IPS DF 19.7 (cell line): ENCODE measurements at regions not wholly inside any gene's neighbourhood (a gene's known extent, or its start where the extent isn't known, plus 50 kb on each side); places are given as distances from the start of the nearest gene placed in this dataset.

Source experiments
- DNase-seq: peaks from one replicate; pipeline ENCODE4 v3.0.0-alpha.2; 2013; ENCODE audit warnings: low read depth, low spot score

GRCh38 chr10:44618910-44619309 is 234.0 kb upstream of the CXCL12 start:
- no peak for DNase-seq

- no peak for DNase-seq
Observed at GRCh38 chr10:44619521-44619920, 234.6 kb upstream of the CXCL12 start.

- no peak for DNase-seq
Observed at GRCh38 chr10:44619975-44620374, 235.1 kb upstream of the CXCL12 start.

DNA sequence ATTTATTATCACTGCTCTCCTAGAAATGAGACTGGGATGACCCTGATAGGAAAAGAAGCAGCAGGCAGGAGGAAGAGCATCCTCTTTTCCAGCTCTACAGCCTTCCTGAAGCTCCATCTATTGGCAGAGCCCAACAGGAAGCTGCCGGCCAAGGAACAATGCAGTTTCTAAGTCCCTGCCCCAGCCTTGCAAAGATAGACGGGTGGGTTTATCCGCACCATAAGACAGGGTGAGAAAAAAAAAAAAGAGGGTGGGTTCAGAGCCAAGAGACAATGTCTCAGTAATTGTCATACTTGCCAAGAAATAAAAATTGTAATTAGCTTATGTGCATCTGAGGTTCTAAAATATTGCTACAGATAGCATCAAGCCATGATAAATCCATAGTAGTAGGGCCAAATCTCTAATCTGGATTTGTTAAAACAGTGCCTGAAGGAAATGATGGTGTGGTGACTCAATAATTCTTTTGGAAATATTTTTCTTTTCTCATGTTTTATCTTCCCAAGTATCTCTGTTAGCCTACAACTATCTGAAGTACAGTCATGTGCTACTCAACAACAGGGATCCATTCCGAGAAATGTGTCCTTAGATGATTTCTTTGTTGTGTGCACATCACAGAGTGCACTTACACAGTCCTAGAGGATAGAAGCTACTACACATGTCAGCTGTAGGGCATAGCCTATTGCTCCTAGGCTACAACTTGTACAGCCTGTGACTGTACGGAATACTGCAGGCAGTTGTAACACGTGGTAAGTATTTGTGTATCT is 242.9 kb upstream of the CXCL12 start:
- no peak for DNase-seq

GRCh38 chr10:44628921-44629320 is 244.0 kb upstream of the CXCL12 start:
- no peak for DNase-seq

DNA sequence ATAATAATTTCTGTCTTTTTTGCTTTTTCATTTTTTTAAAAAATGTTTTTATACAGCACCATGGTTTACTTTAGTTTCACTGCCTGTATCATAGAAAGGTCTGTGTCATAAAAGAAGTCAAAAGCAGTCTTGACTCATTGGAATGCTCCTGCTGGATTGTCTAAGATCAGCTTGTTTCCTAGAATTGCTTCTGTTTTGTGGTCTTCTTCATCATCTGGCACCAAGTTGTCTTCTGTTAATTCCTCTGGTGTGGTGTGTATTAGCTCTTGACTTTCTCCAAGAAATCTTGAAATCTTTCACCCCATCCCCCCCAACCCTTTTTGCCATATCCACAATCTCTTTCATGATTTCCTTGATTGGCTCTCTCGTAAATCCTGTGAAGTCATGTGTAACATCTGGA is 250.3 kb upstream of the CXCL12 start:
- DNase-seq: no peak

- DNase-seq: no peak
Observed at GRCh38 chr10:44636625-44637024, 251.7 kb upstream of the CXCL12 start.

DNA sequence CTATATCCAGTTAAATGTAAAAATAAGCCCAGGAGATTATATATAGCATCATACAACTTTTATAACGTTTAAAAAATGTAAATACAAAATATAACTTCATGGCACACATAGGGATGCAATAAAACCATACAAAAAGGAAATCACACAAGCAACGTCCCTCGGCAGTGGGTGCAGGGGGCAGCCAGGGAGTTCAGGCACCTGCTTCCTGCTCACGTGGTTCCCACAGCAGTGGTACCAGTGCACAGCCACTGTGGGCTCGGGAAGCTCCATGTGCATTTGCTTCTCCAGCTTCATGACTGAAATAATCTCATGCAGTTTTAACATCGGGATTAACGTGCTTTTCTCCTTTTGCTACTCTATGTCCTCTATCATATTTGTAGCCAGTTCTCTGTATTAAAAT is 255.5 kb upstream of the CXCL12 start:
- DNase-seq: no peak

DNA sequence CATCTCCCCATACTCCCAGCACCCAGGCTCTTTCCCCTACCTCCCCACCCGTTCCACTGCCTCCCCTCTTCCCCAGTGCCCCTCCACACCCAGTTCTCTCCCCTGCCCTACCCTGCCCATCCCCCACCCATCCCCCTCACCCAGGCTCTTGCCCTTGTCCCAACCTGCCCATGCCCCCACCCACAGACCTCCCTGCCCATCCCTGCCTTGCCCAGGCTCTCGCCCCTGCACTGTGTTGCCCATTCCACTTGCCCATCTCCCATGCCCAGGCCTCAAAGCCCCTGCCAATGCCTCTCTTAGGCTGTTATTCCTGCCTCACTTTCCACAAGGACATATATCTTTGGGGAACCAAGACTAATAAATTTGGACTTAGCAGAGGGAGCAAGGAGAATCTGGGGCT is 262.6 kb upstream of the CXCL12 start:
- no peak for DNase-seq

DNA sequence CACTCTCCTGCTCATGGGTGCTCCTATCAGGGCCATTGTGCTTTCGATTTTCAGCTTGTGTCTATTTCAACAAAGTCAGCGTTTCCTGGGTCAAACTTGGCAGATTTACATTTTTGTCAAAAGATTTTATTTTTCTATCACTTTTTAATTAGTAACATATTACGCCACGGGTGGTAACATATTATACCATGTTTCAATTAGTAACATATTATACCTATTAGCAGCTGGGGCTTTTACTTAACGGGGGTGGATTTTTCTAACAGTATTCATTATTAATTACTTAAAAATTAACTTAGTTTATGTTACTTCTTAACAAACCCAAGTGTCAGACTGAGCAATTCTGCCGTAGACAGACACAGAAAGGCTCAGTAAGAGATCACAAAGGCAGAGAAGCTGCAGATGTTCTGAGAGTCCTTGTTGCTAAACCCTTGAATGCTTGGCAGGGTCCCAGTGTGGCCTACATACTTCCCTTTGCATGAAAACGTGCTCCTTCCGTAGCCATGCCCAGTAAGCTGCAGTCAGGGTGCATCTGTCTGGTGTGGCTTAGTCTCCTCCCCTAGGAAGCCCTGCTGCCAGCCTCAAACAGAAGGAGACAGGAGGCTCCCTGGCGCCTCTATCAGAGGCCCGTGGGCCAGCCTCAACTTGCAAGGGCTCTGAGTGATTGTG is 263.1 kb upstream of the CXCL12 start:
- DNase-seq: no peak

DNA sequence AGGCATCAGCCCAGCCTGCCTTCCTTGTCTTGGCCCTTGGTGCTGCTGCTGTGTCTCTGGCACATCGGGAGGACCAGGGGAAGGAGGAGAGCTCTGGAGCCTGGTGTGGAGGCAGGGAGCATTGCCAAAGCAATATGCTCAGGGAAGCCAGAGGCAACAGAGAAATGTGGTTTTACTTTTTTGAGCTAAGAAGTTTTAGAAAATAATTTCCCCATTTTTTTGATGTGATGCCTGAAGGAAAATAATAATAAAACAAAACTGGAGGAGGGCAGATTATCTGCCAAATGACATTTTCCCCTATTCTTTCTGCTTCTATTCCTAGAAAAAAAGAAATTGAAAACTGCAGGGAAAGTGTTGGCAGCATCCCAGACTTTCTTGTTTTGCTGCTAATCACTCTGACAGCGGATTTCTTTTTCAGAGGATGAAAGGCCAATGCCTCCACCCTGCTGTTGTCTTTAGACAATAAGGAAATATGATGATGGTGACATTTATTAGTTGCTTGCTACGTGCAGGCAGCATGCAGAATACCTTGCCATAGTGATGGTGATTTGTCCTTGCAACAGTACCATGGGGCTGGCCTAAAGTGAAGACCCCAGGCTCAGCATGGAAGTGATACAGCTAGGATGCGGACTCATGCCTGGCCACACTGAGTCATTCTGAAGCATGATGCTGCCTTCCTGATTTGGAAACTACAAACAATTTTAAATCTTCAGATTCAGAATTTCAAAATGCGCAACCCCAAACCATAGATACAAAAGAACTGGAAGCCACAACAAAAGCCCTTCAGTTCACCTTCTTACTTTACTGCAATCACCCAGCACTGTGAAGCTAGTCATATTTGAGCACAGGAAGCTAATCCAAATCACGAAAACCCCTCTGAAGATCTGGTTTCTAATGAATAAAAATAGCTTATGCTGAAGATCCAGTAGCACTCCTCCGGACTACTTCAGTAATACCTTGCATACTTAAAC is 260.2 kb upstream of the TMEM72 start:
- DNase-seq: no peak

DNA sequence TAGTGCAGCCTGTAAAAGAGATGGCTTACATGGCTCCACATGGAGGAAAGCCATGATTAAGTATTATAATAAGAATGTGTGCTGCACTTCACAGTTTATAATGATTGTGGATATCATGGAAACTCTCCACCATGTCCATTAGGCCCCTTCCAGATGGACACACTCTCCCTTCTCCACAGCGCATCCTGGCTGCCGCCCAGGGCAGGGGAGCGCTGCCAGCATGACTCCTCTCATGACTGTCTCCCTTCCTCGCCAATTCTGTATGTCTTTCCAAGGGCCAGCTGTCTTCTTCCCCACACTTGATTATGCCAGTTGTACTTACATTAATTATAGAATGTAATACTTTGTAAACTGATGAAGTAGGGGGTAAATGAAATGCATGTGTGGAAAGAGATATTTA is 259.3 kb upstream of the TMEM72 start:
- no peak for DNase-seq

GRCh38 chr10:44659320-44659719 is 251.8 kb upstream of the TMEM72 start:
- DNase-seq: no peak

DNA sequence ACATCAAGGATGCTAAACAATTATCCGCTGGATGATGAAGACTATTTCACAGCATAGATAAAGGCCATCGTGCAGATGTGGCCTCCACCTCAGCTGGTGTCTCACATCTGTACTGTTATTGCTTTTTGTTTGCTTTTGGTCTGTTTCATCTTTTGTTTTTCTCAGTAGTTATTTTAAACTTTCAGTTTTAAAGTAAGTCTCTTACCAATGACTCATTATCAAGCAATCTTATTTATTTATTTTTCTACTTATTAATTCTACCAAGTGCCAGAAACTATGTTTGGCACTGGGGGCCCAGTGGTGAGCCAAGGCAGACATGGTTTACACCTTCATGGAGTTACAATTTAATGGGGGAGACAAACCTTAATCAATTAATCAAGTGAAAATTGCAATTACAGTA is 250.9 kb upstream of the TMEM72 start:
- DNase-seq: no peak

DNA sequence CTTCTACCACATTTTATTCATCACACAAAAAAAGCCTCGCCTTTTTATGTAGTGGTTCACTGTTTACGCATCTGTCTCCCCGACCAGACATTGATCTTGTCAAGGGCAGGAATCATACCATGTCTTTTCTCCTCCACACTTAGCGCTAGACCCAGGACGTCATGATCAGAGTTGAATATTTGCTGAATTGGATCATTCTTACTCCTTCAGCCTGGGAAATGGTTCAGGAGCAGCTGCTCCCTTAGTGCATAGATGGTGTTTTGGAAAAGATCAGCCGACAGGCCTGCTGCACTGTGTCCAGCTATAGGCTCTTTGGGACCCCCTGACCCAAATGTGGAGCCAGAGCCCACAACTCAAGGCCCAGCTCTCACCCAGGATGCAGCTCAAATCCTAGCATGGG is 249.1 kb upstream of the TMEM72 start:
- DNase-seq: no peak

- DNase-seq: no peak
Observed at GRCh38 chr10:44668336-44668735, 242.8 kb upstream of the TMEM72 start.

GRCh38 chr10:44671319-44671718 is 239.8 kb upstream of the TMEM72 start:
- no peak for DNase-seq

- no peak for DNase-seq
Observed at GRCh38 chr10:44673245-44673983, 237.7 kb upstream of the TMEM72 start.

DNA sequence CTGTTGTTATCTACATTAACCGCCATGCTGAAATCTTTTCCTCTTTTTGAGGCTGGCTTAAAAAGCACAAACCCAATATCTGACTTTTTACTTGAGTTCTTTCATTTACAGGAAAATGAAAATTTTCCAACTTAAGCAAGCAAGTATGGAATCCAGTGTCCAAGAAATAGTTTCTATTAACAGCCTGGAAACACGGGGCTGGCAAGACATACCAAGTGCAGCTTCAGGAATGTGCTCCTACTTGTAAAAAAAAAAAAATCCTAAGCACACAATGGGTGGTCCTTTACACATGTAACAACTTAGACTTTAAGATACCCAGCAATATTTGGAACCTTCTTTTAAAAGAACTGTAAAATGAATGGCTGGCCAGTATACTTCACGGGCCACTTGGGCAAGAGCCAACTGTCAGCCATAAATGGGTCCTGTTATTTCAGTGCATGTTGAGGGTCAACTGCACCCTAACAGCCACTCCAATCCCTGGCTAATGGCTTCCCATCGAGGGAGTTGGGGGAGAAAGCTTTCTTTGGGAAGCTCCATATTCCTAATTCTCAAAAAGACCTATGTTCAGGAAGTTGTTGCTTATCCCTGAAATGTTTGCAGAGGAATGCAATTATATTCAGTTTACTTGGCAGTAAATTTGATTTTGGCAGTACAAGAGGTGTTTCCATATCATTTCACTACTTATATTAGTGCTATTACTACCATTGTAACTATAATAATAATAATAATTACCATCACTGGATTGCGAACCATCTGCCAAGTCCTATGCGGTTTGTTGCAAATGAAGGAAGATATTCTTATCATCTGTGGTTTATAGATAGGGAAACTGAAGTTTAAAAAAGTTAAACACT is 236.4 kb upstream of the TMEM72 start:
- DNase-seq: no peak

DNA sequence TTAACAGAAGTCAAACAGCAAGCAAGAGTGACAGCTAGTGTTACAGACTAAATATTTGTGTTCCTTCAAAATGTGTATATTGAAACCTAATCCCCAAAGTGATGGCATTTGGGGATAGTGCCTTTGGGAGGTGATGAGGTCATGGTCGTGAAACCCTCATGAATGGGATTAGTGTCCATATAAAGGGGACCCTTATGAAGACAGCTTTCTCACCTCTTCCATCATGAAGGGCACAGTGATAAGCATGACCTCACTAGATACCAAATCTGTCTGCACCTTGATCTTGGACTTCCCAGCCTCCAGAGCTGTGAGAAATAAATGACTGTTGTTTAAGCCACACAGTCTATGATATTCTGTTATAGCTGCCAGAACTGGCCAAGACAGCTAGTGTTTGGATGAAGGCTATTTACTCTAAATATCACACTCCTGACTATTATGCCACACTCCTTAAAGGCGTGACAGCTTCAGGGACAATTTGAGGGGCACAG is 235.7 kb upstream of the TMEM72 start:
- no peak for DNase-seq
